Right atrium auricular region (tissue), 2 donors: ENCODE measurements at regions not wholly inside any gene's neighbourhood (a gene's known extent, or its start where the extent isn't known, plus 50 kb on each side); places are given as distances from the start of the nearest gene placed in this dataset.

Source experiments
- DNase-seq: peaks from one replicate; pipeline ENCODE4 v3.0.0-alpha.2; 2019; ENCODE audit warnings: low spot score
- H3K27ac ChIP-seq, 2 donors: fragments of 200-600 bp; sonication (generic); 1 replicate in 1 of 2; 2 replicates in 1 of 2; pipeline ENCODE4 v1.5.1; 2016 to 2019
- H3K27me3 ChIP-seq, 2 donors: fragments of 200-600 bp; sonication (generic); one replicate each; pipeline versions ENCODE4 v1.5.1 to v1.6.0; 2017 to 2019
- H3K36me3 ChIP-seq: fragments of 200-600 bp; sonication (generic); one replicate; pipeline ENCODE4 v1.5.1; 2016
- H3K4me1 ChIP-seq, 2 donors: fragments of 200-600 bp; sonication (generic); one replicate each; pipeline versions ENCODE4 v1.5.1 to v1.6.0; 2017 to 2019
- H3K4me3 ChIP-seq, 2 donors: fragments of 200-600 bp; sonication (generic); 1 replicate in 1 of 2; 2 replicates in 1 of 2; pipeline ENCODE4 v1.5.1; 2017 to 2019; ENCODE audit warnings: mild to moderate bottlenecking in 1 of 2, moderate library complexity in 1 of 2
- H3K9me3 ChIP-seq, 2 donors: fragments of 200-600 bp; sonication (generic); one replicate each; pipeline ENCODE4 v1.5.1; 2019
- CTCF ChIP-seq, 2 donors: fragments of 200-600 bp; sonication (generic); IDR thresholded peaks; one replicate each; pipeline ENCODE4 v1.5.1; 2019; ENCODE audit warnings: antibody characterized with exemption in 2 of 2

- no peaks in the 10 kb centered on the region for H3K27me3 ChIP-seq
- H3K36me3 ChIP-seq = no peaks in the 10 kb centered on the region
- no peak for DNase-seq
- TF ChIP-seq CTCF (IDR thresholded peaks at IDR 0.05) = no peak
- H3K27ac ChIP-seq = no peak overlapping the region
- H3K9me3 ChIP-seq = no peaks in the 10 kb centered on the region
- H3K4me1 ChIP-seq = no peaks in the 10 kb centered on the region
- no peak overlapping the region for H3K4me3 ChIP-seq
Measured at GRCh38 chr20:4573564-4574355, 112.5 kb upstream of the PRNP start.

DNA sequence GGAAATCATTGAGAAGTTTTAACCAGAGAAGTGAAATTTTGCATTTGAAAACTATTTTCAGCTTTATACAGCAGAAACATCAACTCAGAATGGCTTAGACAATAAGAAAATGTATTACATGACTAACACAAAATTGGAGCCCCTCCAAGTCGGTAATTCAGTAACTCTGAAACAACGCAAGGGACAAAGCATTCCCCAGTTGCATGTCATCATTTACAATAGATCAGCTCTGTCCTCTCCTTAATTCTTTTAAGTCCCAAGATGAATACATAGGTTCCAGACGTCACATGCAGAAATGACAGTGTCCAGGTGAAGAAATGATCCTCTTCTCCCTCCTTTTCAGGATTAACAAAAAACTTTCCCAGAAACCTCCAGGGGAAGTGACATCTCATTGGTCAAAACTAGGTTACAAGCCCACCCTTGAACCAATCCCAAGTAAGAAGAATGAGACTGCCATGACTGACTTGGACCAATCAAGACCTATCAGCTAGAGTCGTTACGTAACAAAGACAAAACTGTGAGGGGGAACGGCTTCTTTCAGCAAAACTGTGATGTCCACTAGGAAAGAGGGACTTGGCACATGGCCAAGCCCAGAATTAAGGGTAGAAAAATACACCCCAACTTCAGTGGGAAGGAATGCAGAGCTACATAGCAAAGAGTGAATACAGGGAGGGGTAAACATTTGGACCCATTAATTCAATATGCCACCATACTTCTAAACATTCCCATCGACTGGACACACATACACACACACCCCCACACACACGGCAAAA, 114.3 kb upstream of the PRNP start:
- Histone ChIP-seq H3K4me3 (no peak overlapping the region), H3K27me3 (no peaks in the 10 kb centered on the region), H3K27ac (no peak overlapping the region), H3K9me3 (no peaks in the 10 kb centered on the region), H3K36me3 (no peaks in the 10 kb centered on the region), H3K4me1 (no peaks in the 10 kb centered on the region)
- no peak for TF ChIP-seq CTCF (IDR thresholded peaks at IDR 0.05)
- DNase-seq = no peak

DNA sequence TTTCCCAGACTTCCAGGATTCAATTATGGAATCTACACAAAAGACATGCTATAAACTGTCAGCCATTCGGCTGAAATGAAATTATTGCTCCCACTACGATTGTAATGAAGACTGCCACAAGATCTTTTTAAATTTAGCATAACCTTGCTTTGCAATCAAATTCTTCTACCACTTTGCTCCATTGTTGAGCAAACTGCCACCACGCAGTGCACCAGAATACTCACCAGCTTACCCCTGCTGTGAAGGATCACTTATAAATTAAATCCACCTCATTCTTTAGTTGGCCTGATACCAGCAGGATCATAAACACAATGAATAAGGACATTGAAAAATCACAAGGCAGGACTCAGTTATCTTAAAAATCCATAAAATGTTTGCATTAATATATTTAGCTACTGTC, 116.4 kb upstream of the PRNP start:
- no peaks in the 10 kb centered on the region for H3K4me1 ChIP-seq
- no peak for TF ChIP-seq CTCF (IDR thresholded peaks at IDR 0.05)
- no peaks in the 10 kb centered on the region for H3K9me3 ChIP-seq
- no peak for DNase-seq
- no peak overlapping the region for H3K27ac ChIP-seq
- H3K27me3 ChIP-seq = no peaks in the 10 kb centered on the region
- no peaks in the 10 kb centered on the region for H3K36me3 ChIP-seq
- H3K4me3 ChIP-seq = no peak overlapping the region

- TF ChIP-seq CTCF (IDR thresholded peaks at IDR 0.05) = no peak
- Histone ChIP-seq H3K27me3 (no peaks in the 10 kb centered on the region), H3K4me1 (no peaks in the 10 kb centered on the region)
Measured at GRCh38 chr20:4569092-4569491, 117.2 kb upstream of the PRNP start.

GRCh38 chr20:4568361-4568959, 117.8 kb upstream of the PRNP start:
- Histone ChIP-seq H3K27ac (no peak overlapping the region), H3K36me3 (no peaks in the 10 kb centered on the region), H3K4me1 (no peaks in the 10 kb centered on the region), H3K9me3 (no peaks in the 10 kb centered on the region), H3K27me3 (no peaks in the 10 kb centered on the region), H3K4me3 (no peak overlapping the region)
- no peak for DNase-seq
- no peak for TF ChIP-seq CTCF (IDR thresholded peaks at IDR 0.05)

More at GRCh38 chr20:4569092-4569491, 117.2 kb upstream of the PRNP start:
- Histone ChIP-seq H3K4me3 (no peak overlapping the region), H3K9me3 (no peaks in the 10 kb centered on the region), H3K27ac (no peak overlapping the region), H3K36me3 (no peaks in the 10 kb centered on the region)
- DNase-seq = no peak
